Gastrocnemius medialis (tissue), 4 donors: ENCODE measurements at regions not wholly inside any gene's neighbourhood (a gene's known extent, or its start where the extent isn't known, plus 50 kb on each side); places are given as distances from the start of the nearest gene placed in this dataset.

Experiments
- CTCF ChIP-seq, 5 experiments: fragments of 450-650 bp in 3 of 5; fragments of 200-600 bp in 2 of 5; sonication (generic) in 2 of 5; IDR thresholded peaks in 4 of 5; conservative IDR thresholded peaks in 1 of 5; 1 replicate in 4 of 5; 2 replicates in 1 of 5; pipeline ENCODE4 v1.5.1; 2016 to 2019; ENCODE audit warnings: antibody characterized with exemption in 5 of 5, mild to moderate bottlenecking in 3 of 5, moderate library complexity in 3 of 5
- POLR2A ChIP-seq, 2 donors: fragments of 450-650 bp; IDR thresholded peaks; one replicate each; pipeline ENCODE4 v1.6.1; 2017; ENCODE audit warnings: antibody characterized with exemption in 2 of 2, mild to moderate bottlenecking in 2 of 2, moderate library complexity in 2 of 2

DNA sequence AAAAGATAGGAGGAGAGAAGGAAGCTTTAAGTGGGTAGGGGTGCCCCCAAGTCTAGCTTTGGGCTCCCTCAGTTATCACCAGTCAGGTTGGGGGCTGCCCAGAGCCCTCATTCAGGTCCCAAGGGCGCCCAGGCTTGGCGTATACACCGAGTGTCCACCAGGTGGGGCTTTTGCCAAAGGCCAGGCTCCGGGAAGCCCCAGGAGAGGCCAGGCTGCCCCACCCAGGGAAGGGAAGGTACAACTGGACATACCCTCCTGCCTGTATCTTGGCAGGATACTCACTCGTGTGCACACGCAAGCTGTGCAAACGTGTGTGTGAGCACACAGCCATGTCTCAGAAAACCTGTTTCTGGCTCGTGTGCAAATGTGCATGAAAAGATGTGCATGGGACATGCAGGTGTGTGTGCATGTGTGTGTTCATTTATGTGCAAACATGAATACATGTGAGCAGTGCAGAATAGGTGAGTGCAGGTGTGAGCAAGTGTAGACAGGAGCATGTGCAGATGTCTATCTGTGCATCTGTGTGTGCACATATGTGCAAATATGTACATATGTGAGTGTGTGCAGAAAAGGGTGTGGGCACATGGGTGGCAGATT lies 103.9 kb upstream of the MYL2 start:
- TF ChIP-seq POLR2A (IDR thresholded peaks at IDR 0.05) (no peak), CTCF (IDR thresholded peaks at IDR 0.05 in 4 of 5, conservative IDR thresholded peaks at IDR 0.05 in 1 of 5) (peak in 4 of 5 experiments; percentile 43 to 54 (median 50))
